ENCODE measurements at regions not wholly inside any gene's neighbourhood (a gene's known extent, or its start where the extent isn't known, plus 50 kb on each side); places are given as distances from the start of the nearest gene placed in this dataset.

DNA sequence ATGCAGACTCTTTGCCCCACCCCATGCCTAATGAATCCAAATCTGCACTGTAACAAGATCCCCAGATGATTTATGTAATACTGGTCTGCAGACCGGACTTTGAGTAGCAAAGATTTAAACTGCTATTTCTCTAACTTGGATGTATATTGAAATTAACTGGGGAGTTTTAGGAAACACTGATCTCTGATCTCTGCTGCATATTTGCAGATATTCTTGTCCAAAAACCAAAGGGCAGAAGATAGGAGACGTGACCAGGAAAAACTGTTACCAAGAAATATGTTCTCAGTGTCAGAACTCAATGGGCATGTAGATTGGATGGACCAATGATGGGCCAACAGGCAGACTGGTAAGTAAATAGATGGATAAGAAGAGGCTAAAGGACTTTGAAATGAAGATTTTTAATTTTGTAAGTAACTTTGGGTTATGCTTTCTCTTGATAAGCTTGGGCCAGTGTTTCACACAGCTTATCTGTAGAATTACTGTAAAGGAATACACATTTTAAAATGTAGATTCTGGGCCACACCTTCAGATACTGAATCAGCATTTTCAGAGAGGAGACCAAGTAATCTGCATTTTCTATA lies 64.5 kb upstream of the TP63 start:
- no peak overlapping the region for H3K27ac ChIP-seq (ENCODE audit: low read depth)
- no peak overlapping the region for H3K4me3 ChIP-seq (ENCODE audit: low read depth, low read length)
- no peaks in the 10 kb centered on the region for H3K36me3 ChIP-seq (ENCODE audit: insufficient read depth)
- no peaks in the 10 kb centered on the region for H3K4me1 ChIP-seq (ENCODE audit: insufficient read depth)
- no peak for DNase-seq (ENCODE audit: extremely low spot score)
- 62% methylated on average over 2 of the region's 2 CpGs for WGBS

- DNase-seq (ENCODE audit: extremely low spot score): no peak
- Histone ChIP-seq H3K4me1 (ENCODE audit: insufficient read depth) (no peaks in the 10 kb centered on the region), H3K4me3 (ENCODE audit: low read depth, low read length) (no peak overlapping the region), H3K27ac (ENCODE audit: low read depth) (no peak overlapping the region), H3K36me3 (ENCODE audit: insufficient read depth) (no peaks in the 10 kb centered on the region)
- 75% methylated on average over 2 of the region's 2 CpGs for WGBS
These were observed 63.9 kb upstream of the TP63 start for GRCh38 chr3:189567322-189567721.

- no peak overlapping the region for H3K4me3 ChIP-seq (ENCODE audit: low read depth, low read length)
- WGBS: 73% methylated on average over 3 of the region's 3 CpGs
- DNase-seq (ENCODE audit: extremely low spot score): no peak
- no peaks in the 10 kb centered on the region for H3K4me1 ChIP-seq (ENCODE audit: insufficient read depth)
- no peaks in the 10 kb centered on the region for H3K36me3 ChIP-seq (ENCODE audit: insufficient read depth)
- no peak overlapping the region for H3K27ac ChIP-seq (ENCODE audit: low read depth)
These were observed 63.3 kb upstream of the TP63 start for GRCh38 chr3:189567766-189568420.

DNA sequence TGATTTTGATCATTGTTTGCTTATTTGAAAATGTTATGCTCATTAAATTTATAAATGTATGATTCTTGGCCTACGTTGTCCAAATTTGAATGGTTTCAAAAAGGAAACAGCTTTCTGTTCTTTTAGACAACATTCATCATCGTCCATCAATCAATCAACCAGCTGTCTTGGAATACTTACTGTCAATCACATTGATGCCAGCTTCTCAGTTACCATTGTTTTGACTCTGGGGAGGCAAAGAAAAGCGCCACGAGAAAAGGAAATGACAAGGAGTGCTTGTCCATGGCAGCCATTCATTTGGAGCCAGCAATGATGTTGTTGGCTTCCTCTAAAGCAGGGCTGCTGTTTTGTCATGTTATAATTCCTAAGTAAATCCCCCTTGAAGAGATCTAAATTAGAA lies 62.2 kb upstream of the TP63 start:
- Histone ChIP-seq H3K4me3 (ENCODE audit: low read depth, low read length) (no peak overlapping the region), H3K27ac (ENCODE audit: low read depth) (no peak overlapping the region), H3K4me1 (ENCODE audit: insufficient read depth) (no peaks in the 10 kb centered on the region), H3K36me3 (ENCODE audit: insufficient read depth) (no peaks in the 10 kb centered on the region)
- no peak for DNase-seq (ENCODE audit: extremely low spot score)
- 74% methylated on average over 4 of the region's 4 CpGs for WGBS

GRCh38 chr3:189569473-189569872 lies 61.7 kb upstream of the TP63 start:
- WGBS: 94% methylated on average over 4 of the region's 4 CpGs
- no peak overlapping the region for H3K27ac ChIP-seq (ENCODE audit: low read depth)

GRCh38 chr3:189570916-189571315 lies 60.3 kb upstream of the TP63 start:
- no peaks in the 10 kb centered on the region for H3K4me1 ChIP-seq (ENCODE audit: insufficient read depth)
- no peak for DNase-seq (ENCODE audit: extremely low spot score)
- no peak overlapping the region for H3K27ac ChIP-seq (ENCODE audit: low read depth)
- no peaks in the 10 kb centered on the region for H3K36me3 ChIP-seq (ENCODE audit: insufficient read depth)
- H3K4me3 ChIP-seq (ENCODE audit: low read depth, low read length): no peak overlapping the region

More at GRCh38 chr3:189569473-189569872, 61.7 kb upstream of the TP63 start:
- Histone ChIP-seq H3K4me3 (ENCODE audit: low read depth, low read length) (no peak overlapping the region), H3K4me1 (ENCODE audit: insufficient read depth) (no peaks in the 10 kb centered on the region), H3K36me3 (ENCODE audit: insufficient read depth) (no peaks in the 10 kb centered on the region)
- no peak for DNase-seq (ENCODE audit: extremely low spot score)

DNA sequence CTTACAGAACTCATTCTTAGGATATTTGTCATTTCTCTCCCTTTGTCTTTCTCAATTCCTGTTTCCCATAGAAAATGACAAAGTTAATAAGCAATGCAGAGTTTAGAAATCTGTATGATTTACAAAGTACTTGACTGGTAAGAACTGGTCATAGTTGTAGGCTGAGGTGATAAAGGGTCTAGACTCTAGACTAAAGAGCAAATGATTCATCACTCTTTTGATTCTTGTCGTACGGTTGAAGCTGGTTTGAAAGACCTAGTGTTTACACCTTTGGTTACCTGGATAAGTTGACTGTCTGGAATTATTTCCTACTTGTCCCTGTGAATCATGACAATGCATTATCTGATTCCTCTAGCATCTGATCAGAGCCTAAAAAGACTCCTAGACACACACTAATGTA lies 58.9 kb upstream of the TP63 start:
- H3K36me3 ChIP-seq (ENCODE audit: insufficient read depth): no peaks in the 10 kb centered on the region
- no peak overlapping the region for H3K4me3 ChIP-seq (ENCODE audit: low read depth, low read length)
- DNase-seq (ENCODE audit: extremely low spot score): no peak
- H3K27ac ChIP-seq (ENCODE audit: low read depth): no peak overlapping the region
- no peaks in the 10 kb centered on the region for H3K4me1 ChIP-seq (ENCODE audit: insufficient read depth)
- WGBS: 77% methylated on average over 2 of the region's 2 CpGs

DNA sequence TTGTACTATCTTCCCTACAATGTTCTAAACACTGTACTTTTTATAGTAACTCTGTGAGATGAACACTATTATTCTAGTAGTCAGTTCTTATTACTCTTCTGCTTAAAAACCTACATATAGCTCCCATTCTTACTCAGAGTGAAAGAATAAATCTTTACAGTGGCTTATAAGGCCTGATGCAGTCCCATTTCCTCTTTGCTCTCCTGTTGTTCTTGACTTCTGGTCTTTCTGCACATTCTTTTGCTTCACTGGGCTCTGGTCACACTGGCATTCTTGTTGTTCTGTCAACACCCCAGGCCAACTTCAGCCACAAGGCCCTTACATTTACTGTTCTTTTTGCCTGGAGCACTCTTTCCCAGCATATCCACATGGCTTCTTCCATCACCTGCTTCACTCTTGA lies 58.2 kb upstream of the TP63 start:
- DNase-seq (ENCODE audit: extremely low spot score): no peak
- H3K27ac ChIP-seq (ENCODE audit: low read depth): no peak overlapping the region
- H3K36me3 ChIP-seq (ENCODE audit: insufficient read depth): no peaks in the 10 kb centered on the region
- H3K4me3 ChIP-seq (ENCODE audit: low read depth, low read length): no peak overlapping the region
- H3K4me1 ChIP-seq (ENCODE audit: insufficient read depth): no peaks in the 10 kb centered on the region

DNA sequence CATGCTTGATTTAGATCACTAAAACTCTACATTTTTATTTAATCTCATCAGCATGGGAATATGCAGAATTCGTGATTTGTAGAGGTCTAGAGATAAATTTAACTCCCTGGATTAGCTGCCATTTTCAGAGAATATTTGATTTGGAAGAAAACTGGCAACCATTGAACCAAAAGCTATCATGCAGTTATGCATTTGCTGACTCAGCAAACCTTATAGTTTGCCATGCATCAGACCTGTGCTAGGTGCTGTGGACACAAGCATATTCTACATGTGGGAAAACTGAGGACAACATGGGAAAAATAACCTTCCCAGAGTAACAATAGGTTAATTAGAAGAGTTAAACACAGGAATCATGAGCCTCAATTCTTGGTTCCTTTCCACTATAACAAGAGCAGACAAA lies 54.7 kb upstream of the TP63 start:
- Histone ChIP-seq H3K36me3 (ENCODE audit: insufficient read depth) (no peaks in the 10 kb centered on the region), H3K27ac (ENCODE audit: low read depth) (no peak overlapping the region), H3K4me3 (ENCODE audit: low read depth, low read length) (no peak overlapping the region), H3K4me1 (ENCODE audit: insufficient read depth) (no peaks in the 10 kb centered on the region)
- 49% methylated on average over 1 of the region's 1 CpG for WGBS
- DNase-seq (ENCODE audit: extremely low spot score): no peak

DNA sequence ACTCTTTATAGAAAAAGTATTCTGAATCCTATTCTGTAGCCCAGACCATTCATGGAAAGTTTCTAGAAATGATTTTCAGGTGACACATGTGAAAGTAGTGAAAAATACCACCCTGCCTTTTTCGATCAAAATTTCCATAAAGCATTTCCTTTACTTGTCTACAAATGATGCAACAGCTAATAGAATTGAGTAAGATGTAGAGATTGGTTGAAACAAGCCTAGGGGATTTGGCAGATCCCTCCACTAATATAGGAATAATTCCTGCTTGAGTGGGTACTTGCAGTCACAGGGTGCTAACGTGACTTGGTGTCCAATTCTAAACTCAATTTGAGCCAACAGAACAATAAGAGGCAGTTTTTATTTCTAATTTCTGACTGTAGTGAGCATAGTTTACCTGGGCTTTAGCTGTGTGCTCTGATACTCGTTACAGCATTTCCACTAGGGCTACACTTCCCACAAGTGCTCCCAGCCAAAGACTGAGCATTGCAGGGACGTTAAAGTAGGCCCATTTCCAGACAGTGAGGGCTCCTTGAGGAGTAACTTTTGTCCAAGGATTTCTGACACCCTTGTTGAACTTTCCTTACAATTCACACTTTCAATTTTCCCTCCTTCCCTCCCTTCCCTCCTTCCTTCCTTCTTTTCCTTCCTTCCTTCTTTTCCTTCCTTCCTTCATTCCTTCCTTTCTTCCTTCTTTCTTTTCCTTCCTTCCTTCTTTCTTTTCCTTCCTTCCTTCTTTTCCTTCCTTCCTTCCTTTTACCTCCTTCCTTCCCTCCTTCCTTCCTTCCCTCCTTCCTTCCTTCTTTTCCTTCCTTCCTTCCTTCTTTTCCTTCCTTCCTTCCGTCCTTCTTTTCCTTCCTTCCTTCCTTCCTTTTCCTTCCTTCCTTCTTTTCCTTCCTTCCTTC lies 53.9 kb upstream of the TP63 start:
- WGBS: 69% methylated on average over 5 of the region's 5 CpGs

DNA sequence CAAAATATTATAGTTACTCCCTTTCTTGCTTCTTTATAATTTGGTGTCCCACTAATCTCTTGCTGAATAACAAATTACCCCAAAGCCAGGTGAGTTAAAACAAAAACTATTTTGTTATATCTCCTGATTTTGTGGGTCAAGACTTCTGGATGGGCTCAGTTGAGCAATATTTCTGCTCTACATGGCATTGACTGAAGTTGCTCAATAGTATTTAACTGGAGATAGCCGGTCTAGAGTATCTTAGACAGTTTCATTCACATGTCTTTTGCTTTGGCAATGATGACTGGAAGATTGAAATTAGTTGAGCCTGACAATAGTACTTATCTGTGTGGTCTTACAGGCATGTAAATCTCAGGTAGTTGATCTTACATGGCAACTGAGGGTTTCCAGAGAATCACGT lies 51.0 kb upstream of the TP63 start:
- no peak overlapping the region for H3K27ac ChIP-seq (ENCODE audit: low read depth)

More for the DNA sequence above, 53.9 kb upstream of the TP63 start:
- DNase-seq (ENCODE audit: extremely low spot score): no peak
- H3K4me3 ChIP-seq (ENCODE audit: low read depth, low read length): no peak overlapping the region
- H3K27ac ChIP-seq (ENCODE audit: low read depth): no peak overlapping the region
- no peaks in the 10 kb centered on the region for H3K4me1 ChIP-seq (ENCODE audit: insufficient read depth)
- H3K36me3 ChIP-seq (ENCODE audit: insufficient read depth): no peaks in the 10 kb centered on the region

More for the DNA sequence above, 51.0 kb upstream of the TP63 start:
- H3K4me3 ChIP-seq (ENCODE audit: low read depth, low read length): no peak overlapping the region
- DNase-seq (ENCODE audit: extremely low spot score): no peak
- WGBS: 92% methylated on average over 2 of the region's 2 CpGs
- no peaks in the 10 kb centered on the region for H3K36me3 ChIP-seq (ENCODE audit: insufficient read depth)
- H3K4me1 ChIP-seq (ENCODE audit: insufficient read depth): no peaks in the 10 kb centered on the region

Data from urinary bladder (tissue), 3 donors.